ENCODE measurements at regions not wholly inside any gene's neighbourhood (a gene's known extent, or its start where the extent isn't known, plus 50 kb on each side); places are given as distances from the start of the nearest gene placed in this dataset.

DNA sequence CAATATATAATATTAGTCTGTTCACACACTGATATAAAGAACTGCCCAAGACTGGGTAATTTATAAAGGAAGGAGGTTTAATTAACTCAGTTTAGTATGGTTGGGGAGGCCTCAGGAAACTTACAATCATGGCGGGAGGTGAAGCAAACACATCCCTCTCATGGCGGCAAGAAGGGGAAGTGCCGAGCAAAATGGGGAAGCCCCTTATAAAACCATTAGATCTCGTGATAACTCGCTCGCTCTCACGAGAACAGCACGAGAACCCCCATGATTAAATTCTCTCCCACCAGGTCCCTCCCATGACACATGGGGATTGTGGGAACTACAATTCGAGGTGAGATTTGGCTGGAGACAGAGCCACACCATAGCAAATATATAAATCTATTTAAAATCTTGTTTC, 269.8 kb downstream of the ATP23 start:
- H3K4me1 ChIP-seq (ENCODE audit: control insufficient read depth, insufficient read depth, low read length), result no peaks in the 10 kb centered on the region
- intact Hi-C loops (cut with micrococcal nuclease; ENCODE audit: unreplicated experiment), result no loop called here
- no TSS peak for BruUV-seq (replicated peaks)
- H3K36me3 ChIP-seq (ENCODE audit: control insufficient read depth, insufficient read depth, low read length), result no peaks in the 10 kb centered on the region
- no peaks in the 10 kb centered on the region; the same call in 1 of the 2 replicates for H3K27me3 ChIP-seq (ENCODE audit: control insufficient read depth, insufficient read depth, low read length)
- H3K27ac ChIP-seq (ENCODE audit: low read length), result no peak overlapping the region
- POLR2A ChIA-PET, result no interaction called here
- CTCF ChIA-PET, result no interaction called here
- H3K9me3 ChIP-seq (ENCODE audit: control insufficient read depth, insufficient read depth, low read depth, low read length), result no peaks in the 10 kb centered on the region
- no peak overlapping the region for H3K4me3 ChIP-seq (ENCODE audit: low read depth in 2 of 2, low read length in 2 of 2)
- in situ Hi-C loops (cut with HindIII; ENCODE audit: low pct_unique_long_range_greater_than_20kb, low sequenced_read_pairs), result no loop called here
- TF ChIP-seq POLR2AphosphoS5 (IDR thresholded peaks at IDR 0.05; ENCODE audit: low read depth, low read length), result no peak
- no peak for TF ChIP-seq TCF7L2 (IDR thresholded peaks at IDR 0.05; ENCODE audit: low read depth, low read length)
- TF ChIP-seq, protein P1, sequence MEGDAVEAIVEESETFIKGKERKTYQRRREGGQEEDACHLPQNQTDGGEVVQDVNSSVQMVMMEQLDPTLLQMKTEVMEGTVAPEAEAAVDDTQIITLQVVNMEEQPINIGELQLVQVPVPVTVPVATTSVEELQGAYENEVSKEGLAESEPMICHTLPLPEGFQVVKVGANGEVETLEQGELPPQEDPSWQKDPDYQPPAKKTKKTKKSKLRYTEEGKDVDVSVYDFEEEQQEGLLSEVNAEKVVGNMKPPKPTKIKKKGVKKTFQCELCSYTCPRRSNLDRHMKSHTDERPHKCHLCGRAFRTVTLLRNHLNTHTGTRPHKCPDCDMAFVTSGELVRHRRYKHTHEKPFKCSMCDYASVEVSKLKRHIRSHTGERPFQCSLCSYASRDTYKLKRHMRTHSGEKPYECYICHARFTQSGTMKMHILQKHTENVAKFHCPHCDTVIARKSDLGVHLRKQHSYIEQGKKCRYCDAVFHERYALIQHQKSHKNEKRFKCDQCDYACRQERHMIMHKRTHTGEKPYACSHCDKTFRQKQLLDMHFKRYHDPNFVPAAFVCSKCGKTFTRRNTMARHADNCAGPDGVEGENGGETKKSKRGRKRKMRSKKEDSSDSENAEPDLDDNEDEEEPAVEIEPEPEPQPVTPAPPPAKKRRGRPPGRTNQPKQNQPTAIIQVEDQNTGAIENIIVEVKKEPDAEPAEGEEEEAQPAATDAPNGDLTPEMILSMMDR (IDR thresholded peaks at IDR 0.05), result no peak
- TF ChIP-seq, protein P2, sequence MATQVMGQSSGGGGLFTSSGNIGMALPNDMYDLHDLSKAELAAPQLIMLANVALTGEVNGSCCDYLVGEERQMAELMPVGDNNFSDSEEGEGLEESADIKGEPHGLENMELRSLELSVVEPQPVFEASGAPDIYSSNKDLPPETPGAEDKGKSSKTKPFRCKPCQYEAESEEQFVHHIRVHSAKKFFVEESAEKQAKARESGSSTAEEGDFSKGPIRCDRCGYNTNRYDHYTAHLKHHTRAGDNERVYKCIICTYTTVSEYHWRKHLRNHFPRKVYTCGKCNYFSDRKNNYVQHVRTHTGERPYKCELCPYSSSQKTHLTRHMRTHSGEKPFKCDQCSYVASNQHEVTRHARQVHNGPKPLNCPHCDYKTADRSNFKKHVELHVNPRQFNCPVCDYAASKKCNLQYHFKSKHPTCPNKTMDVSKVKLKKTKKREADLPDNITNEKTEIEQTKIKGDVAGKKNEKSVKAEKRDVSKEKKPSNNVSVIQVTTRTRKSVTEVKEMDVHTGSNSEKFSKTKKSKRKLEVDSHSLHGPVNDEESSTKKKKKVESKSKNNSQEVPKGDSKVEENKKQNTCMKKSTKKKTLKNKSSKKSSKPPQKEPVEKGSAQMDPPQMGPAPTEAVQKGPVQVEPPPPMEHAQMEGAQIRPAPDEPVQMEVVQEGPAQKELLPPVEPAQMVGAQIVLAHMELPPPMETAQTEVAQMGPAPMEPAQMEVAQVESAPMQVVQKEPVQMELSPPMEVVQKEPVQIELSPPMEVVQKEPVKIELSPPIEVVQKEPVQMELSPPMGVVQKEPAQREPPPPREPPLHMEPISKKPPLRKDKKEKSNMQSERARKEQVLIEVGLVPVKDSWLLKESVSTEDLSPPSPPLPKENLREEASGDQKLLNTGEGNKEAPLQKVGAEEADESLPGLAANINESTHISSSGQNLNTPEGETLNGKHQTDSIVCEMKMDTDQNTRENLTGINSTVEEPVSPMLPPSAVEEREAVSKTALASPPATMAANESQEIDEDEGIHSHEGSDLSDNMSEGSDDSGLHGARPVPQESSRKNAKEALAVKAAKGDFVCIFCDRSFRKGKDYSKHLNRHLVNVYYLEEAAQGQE (IDR thresholded peaks at IDR 0.05; ENCODE audit: insufficient read depth in 1 of 2, low read depth in 2 of 2, low read length in 1 of 2), result no peak
- no peak for TF ChIP-seq SIN3A (IDR thresholded peaks at IDR 0.05; ENCODE audit: borderline replicate concordance, insufficient read depth, low read depth, low read length)
- ATAC-seq (no peak), DNase-seq (ENCODE audit: low read depth, low spot score) (no peak)

DNA sequence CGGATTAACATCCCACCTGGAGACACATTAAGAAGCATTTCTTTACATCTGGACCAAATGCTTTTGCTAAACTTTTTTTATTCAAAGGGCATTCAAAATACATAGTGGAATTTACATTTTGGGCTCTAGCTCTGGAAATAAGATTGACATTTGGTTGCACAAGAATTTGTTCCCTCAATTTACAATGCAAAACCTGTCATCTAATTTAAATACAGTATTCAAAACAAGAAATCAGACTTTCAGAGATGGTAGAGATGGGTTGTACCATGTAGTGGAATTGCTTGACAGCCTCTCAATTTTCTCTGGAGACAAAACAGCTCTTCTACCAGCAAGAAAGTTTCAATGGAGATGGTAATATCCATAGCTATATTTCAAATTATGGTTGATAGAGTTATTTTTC, 275.8 kb downstream of the ATP23 start:
- ChIA-PET POLR2A (no interaction called here), CTCF (no interaction called here)
- no peaks in the 10 kb centered on the region for H3K36me3 ChIP-seq (ENCODE audit: control insufficient read depth, insufficient read depth, low read length)
- DNase-seq (ENCODE audit: low read depth, low spot score) (no peak), ATAC-seq (no peak)
- H3K27me3 ChIP-seq (ENCODE audit: control insufficient read depth, insufficient read depth, low read length), result no peaks in the 10 kb centered on the region
- no peak overlapping the region for H3K4me3 ChIP-seq (ENCODE audit: low read depth in 2 of 2, low read length in 2 of 2)
- H3K4me1 ChIP-seq (ENCODE audit: control insufficient read depth, insufficient read depth, low read length), result no peaks in the 10 kb centered on the region
- BruUV-seq (replicated peaks), result no TSS peak
- in situ Hi-C loops (cut with HindIII; ENCODE audit: low pct_unique_long_range_greater_than_20kb, low sequenced_read_pairs) (no loop called here), intact Hi-C loops (cut with micrococcal nuclease; ENCODE audit: unreplicated experiment) (no loop called here)
- H3K27ac ChIP-seq (ENCODE audit: low read length), result no peak overlapping the region
- TF ChIP-seq TCF7L2 (IDR thresholded peaks at IDR 0.05; ENCODE audit: low read depth, low read length) (no peak), SIN3A (IDR thresholded peaks at IDR 0.05; ENCODE audit: borderline replicate concordance, insufficient read depth, low read depth, low read length) (no peak), POLR2AphosphoS5 (IDR thresholded peaks at IDR 0.05; ENCODE audit: low read depth, low read length) (no peak)
- TF ChIP-seq, protein P1 (IDR thresholded peaks at IDR 0.05), result no peak
- TF ChIP-seq, protein P2 (IDR thresholded peaks at IDR 0.05; ENCODE audit: insufficient read depth in 1 of 2, low read depth in 2 of 2, low read length in 1 of 2), result no peak
- H3K9me3 ChIP-seq (ENCODE audit: control insufficient read depth, insufficient read depth, low read depth, low read length), result no peaks in the 10 kb centered on the region

Data from Panc1 (cell line).